H1 (cell line): ENCODE measurements at regions not wholly inside any gene's neighbourhood (a gene's known extent, or its start where the extent isn't known, plus 50 kb on each side); places are given as distances from the start of the nearest gene placed in this dataset.

Source experiments
- CTCF ChIA-PET: fragments of 300-600 bp; sonication (Branson Sonifier 250); formaldehyde crosslinking; loops from one replicate; lab custom pipeline; 2021; ENCODE audit not compliant: partially characterized antibody; lab: Charles Lee
- POLR2A ChIA-PET: fragments of 300-600 bp; sonication (Branson Sonifier 250); formaldehyde crosslinking; loops from one replicate; lab custom pipeline; 2021; ENCODE audit warnings: inconsistent platforms; ENCODE audit not compliant: partially characterized antibody; lab: Charles Lee
- DNase-seq, 2 experiments: peaks; one replicate each; pipeline versions ENCODE4 v3.0.0 to v3.0.0-alpha.2; 2010 to 2022; ENCODE audit warnings: low spot score in 2 of 2, low read depth in 1 of 2, mixed read lengths in 1 of 2
- FAIRE-seq: peaks from 2 replicates; lab custom pipeline; 2011; peaks lifted over from hg19 to GRCh38; lab: Jason Lieb, UNC
- H2AFZ ChIP-seq: 2 replicates; pipeline ENCODE4 v1.8.1; 2012; ENCODE audit warnings: low read length, inconsistent platforms
- H2AK5ac ChIP-seq: 2 replicates; pipeline ENCODE4 v1.6.1; 2013; ENCODE audit warnings: low read depth, low read length
- H2BK120ac ChIP-seq: replicated peaks from 2 replicates; pipeline ENCODE3; 2013; ENCODE audit warnings: low read depth, low read length, inconsistent platforms
- H2BK12ac ChIP-seq: 2 replicates; pipeline ENCODE4 v1.6.1; 2013; ENCODE audit warnings: low read depth, low read length
- H2BK15ac ChIP-seq: 2 replicates; pipeline ENCODE4 v1.6.1; 2013; ENCODE audit warnings: low read length
- H2BK20ac ChIP-seq: 2 replicates; pipeline ENCODE4 v1.6.1; 2013; ENCODE audit warnings: low read length
- H2BK5ac ChIP-seq: 2 replicates; pipeline ENCODE4 v1.6.1; 2013; ENCODE audit warnings: low read depth, low read length
- H3K14ac ChIP-seq: 2 replicates; pipeline ENCODE4 v1.6.1; 2013; ENCODE audit warnings: inconsistent platforms; ENCODE audit not compliant: insufficient read length
- H3K18ac ChIP-seq: 2 replicates; pipeline ENCODE4 v1.6.1; 2013; ENCODE audit warnings: low read length; ENCODE audit errors: extremely low read depth
- H3K23ac ChIP-seq: 2 replicates; pipeline ENCODE4 v1.6.1; 2013; ENCODE audit warnings: inconsistent platforms; ENCODE audit not compliant: insufficient read length
- H3K23me2 ChIP-seq: 2 replicates; pipeline ENCODE4 v1.6.1; 2013; ENCODE audit warnings: low read depth, low read length
- H3K27ac ChIP-seq: 2 replicates; pipeline ENCODE4 v1.6.1; 2011; ENCODE audit warnings: low read depth, low read length, inconsistent platforms
- H3K27me3 ChIP-seq, 4 experiments: replicated peaks in 1 of 4; 1 replicate in 1 of 4; 2 replicates in 3 of 4; pipeline versions ENCODE4 v1.6.1 to v1.8.1; 2011 to 2013; ENCODE audit warnings: low read length in 3 of 4, mild to moderate bottlenecking in 3 of 4, inconsistent platforms in 2 of 4, mixed read lengths in 2 of 4, moderate library complexity in 1 of 4; ENCODE audit not compliant: control insufficient read depth in 3 of 4, insufficient read depth in 3 of 4; ENCODE audit errors: extremely low read depth in 1 of 4
- H3K36me3 ChIP-seq, 4 experiments: 2 replicates each; pipeline versions ENCODE4 v1.6.1 to v1.8.1; 2011 to 2013; ENCODE audit warnings: mild to moderate bottlenecking in 4 of 4, low read length in 3 of 4, moderate library complexity in 2 of 4, control low read depth in 1 of 4, inconsistent platforms in 1 of 4; ENCODE audit not compliant: insufficient read depth in 4 of 4, control insufficient read depth in 2 of 4
- H3K4ac ChIP-seq: replicated peaks from 2 replicates; pipeline ENCODE3; 2013; ENCODE audit warnings: low read length, low read depth, mixed read lengths, inconsistent platforms; ENCODE audit not compliant: insufficient read length
- H3K4me1 ChIP-seq, 4 experiments: replicated peaks in 1 of 4; 1 replicate in 1 of 4; 2 replicates in 3 of 4; pipeline versions ENCODE4 v1.6.1 to v1.8.1; 2011 to 2013; ENCODE audit warnings: low read length in 3 of 4, inconsistent platforms in 2 of 4, mixed read lengths in 1 of 4; ENCODE audit not compliant: insufficient read depth in 4 of 4, control insufficient read depth in 3 of 4
- H3K4me2 ChIP-seq, 2 experiments: 2 replicates each; pipeline versions ENCODE4 v1.6.1 to v1.8.1; 2011 to 2013; ENCODE audit warnings: low read depth in 2 of 2, low read length in 2 of 2, control low read depth in 1 of 2, inconsistent platforms in 1 of 2, mild to moderate bottlenecking in 1 of 2; ENCODE audit not compliant: insufficient read depth in 1 of 2
- H3K4me3 ChIP-seq, 4 experiments: fragments of 200-600, 300-600 bp in 1 of 4; sonication (generic), shearing (Covaris generic), sonication (Bioruptor Twin) in 1 of 4; 2 replicates each; pipeline versions ENCODE4 v1.5.1 to v1.8.1; 2011 to 2016; ENCODE audit warnings: low read length in 4 of 4, low read depth in 3 of 4, control low read depth in 2 of 4, inconsistent platforms in 2 of 4, mild to moderate bottlenecking in 2 of 4, mixed read lengths in 1 of 4, moderate library complexity in 1 of 4; ENCODE audit not compliant: insufficient read depth in 2 of 4; ENCODE audit errors: extremely low read depth in 1 of 4
- H3K56ac ChIP-seq: replicated peaks from 2 replicates; pipeline ENCODE3; 2013; ENCODE audit warnings: low read depth, mild to moderate bottlenecking, mixed read lengths, low read length, inconsistent platforms; ENCODE audit not compliant: insufficient read length
- H3K79me1 ChIP-seq: 2 replicates; pipeline ENCODE4 v1.6.1; 2013; ENCODE audit warnings: low read depth, low read length, control low read depth
- H3K79me2 ChIP-seq, 2 experiments: 2 replicates each; pipeline versions ENCODE4 v1.6.1 to v1.8.1; 2012 to 2013; ENCODE audit warnings: low read length in 2 of 2, mild to moderate bottlenecking in 2 of 2, inconsistent platforms in 1 of 2; ENCODE audit not compliant: insufficient read depth in 2 of 2, control insufficient read depth in 1 of 2
- H3K9ac ChIP-seq, 4 experiments: replicated peaks in 1 of 4; 1 replicate in 1 of 4; 2 replicates in 3 of 4; pipeline versions ENCODE4 v1.6.1 to v1.8.1; 2011 to 2013; ENCODE audit warnings: low read depth in 3 of 4, low read length in 3 of 4, control low read depth in 2 of 4, mild to moderate bottlenecking in 2 of 4, moderate library complexity in 2 of 4, inconsistent platforms in 1 of 4; ENCODE audit errors: extremely low read depth in 1 of 4
- H3K9me3 ChIP-seq, 2 experiments: 2 replicates each; pipeline versions ENCODE4 v1.6.1 to v1.8.1; 2012 to 2013; ENCODE audit warnings: mild to moderate bottlenecking in 2 of 2, moderate library complexity in 2 of 2, control low read depth in 1 of 2, inconsistent platforms in 1 of 2, low read depth in 1 of 2, low read length in 1 of 2, mixed read lengths in 1 of 2; ENCODE audit not compliant: insufficient read depth in 2 of 2
- H4K20me1 ChIP-seq, 2 experiments: replicated peaks in 1 of 2; 2 replicates each; pipeline versions ENCODE3 to v1.8.1; 2011 to 2013; ENCODE audit warnings: inconsistent platforms in 2 of 2, low read length in 2 of 2, mild to moderate bottlenecking in 1 of 2; ENCODE audit not compliant: insufficient read depth in 2 of 2, control insufficient read depth in 1 of 2
- H4K5ac ChIP-seq: 2 replicates; pipeline ENCODE4 v1.6.1; 2013; ENCODE audit warnings: low read length, low read depth, mixed read lengths, inconsistent platforms; ENCODE audit not compliant: insufficient read length
- H4K8ac ChIP-seq: 2 replicates; pipeline ENCODE4 v1.8.0; 2013; ENCODE audit warnings: mild to moderate bottlenecking, moderate library complexity, low read length, inconsistent platforms; ENCODE audit not compliant: insufficient read depth; ENCODE audit errors: extremely low read depth
- H4K91ac ChIP-seq: replicated peaks from 2 replicates; pipeline ENCODE3; 2013; ENCODE audit warnings: low read length, mixed read lengths, inconsistent platforms; ENCODE audit not compliant: insufficient read length
- CBX8 ChIP-seq: fragments of 300-800, 300-1000 bp; sonication (generic); IDR thresholded peaks from 2 replicates; pipeline ENCODE4 v1.7.1; 2016; ENCODE audit warnings: low read depth, low read length, borderline replicate concordance
- CHD1 ChIP-seq: IDR thresholded peaks from 2 replicates; pipeline ENCODE4 v1.6.1; 2012; ENCODE audit warnings: low read depth, low read length, improper control_type of control experiment
- CHD2 ChIP-seq: IDR thresholded peaks from 2 replicates; pipeline ENCODE4 v1.6.1; 2012; ENCODE audit warnings: low read length, improper control_type of control experiment
- EZH2 ChIP-seq: fragments of 200-600 bp; sonication (generic); IDR thresholded peaks from 2 replicates; pipeline ENCODE4 v1.7.1; 2012; ENCODE audit warnings: low read depth, mild to moderate bottlenecking, moderate library complexity, low read length, inconsistent platforms; ENCODE audit not compliant: severe bottlenecking
- FOSL1 ChIP-seq: IDR thresholded peaks from 2 replicates; pipeline ENCODE4 v1.6.1; 2011; ENCODE audit warnings: mild to moderate bottlenecking, low read depth, low read length, moderate library complexity; ENCODE audit not compliant: insufficient read depth
- POLR2AphosphoS5 ChIP-seq: IDR thresholded peaks from 2 replicates; pipeline ENCODE4 v1.6.1; 2011; ENCODE audit warnings: low read depth, low read length
- RFX5 ChIP-seq: IDR thresholded peaks from 2 replicates; pipeline ENCODE4 v1.6.1; 2011; ENCODE audit warnings: low read depth, low read length, improper control_type of control experiment, borderline replicate concordance
- SP2 ChIP-seq: IDR thresholded peaks from 2 replicates; pipeline ENCODE4 v1.6.1; 2012; ENCODE audit warnings: mild to moderate bottlenecking, low read length, inconsistent platforms
- SUZ12 ChIP-seq: fragments of 200-600 bp; sonication (generic); IDR thresholded peaks from 2 replicates; pipeline ENCODE4 v1.6.1; 2012; ENCODE audit warnings: mild to moderate bottlenecking, inconsistent platforms, low read length, moderate library complexity, mixed read lengths
- TAF1 ChIP-seq: IDR thresholded peaks from 2 replicates; pipeline ENCODE4 v1.6.1; 2011; ENCODE audit warnings: mild to moderate bottlenecking, low read depth, low read length
- TEAD4 ChIP-seq: IDR thresholded peaks from 2 replicates; pipeline ENCODE4 v1.6.1; 2012; ENCODE audit warnings: low read depth, low read length, inconsistent platforms, mixed read lengths
- WGBS, 2 experiments: shearing (Covaris generic) in 1 of 2; methylation state at CpG; one replicate each; pipeline versions ENCODE4 v1.1.6 to v1.1.7; 2013 to 2015; ENCODE audit warnings: low lambda C conversion rate in 2 of 2, mixed read lengths in 2 of 2, inconsistent platforms in 1 of 2, low coverage in 1 of 2, missing lambda C conversion rate in 1 of 2; ENCODE audit not compliant: insufficient replicate concordance in 2 of 2, insufficient coverage in 1 of 2, insufficient read length in 1 of 2; ENCODE audit errors: extremely low coverage in 1 of 2, missing lambda C conversion rate in 1 of 2; 5-methylcytosine and 5-hydroxymethylcytosine counted together
- TF ChIP-seq, protein P1 (sequence below): IDR thresholded peaks from 2 replicates; pipeline ENCODE4 v1.6.1; 2012; ENCODE audit warnings: low read length, inconsistent platforms

DNA sequence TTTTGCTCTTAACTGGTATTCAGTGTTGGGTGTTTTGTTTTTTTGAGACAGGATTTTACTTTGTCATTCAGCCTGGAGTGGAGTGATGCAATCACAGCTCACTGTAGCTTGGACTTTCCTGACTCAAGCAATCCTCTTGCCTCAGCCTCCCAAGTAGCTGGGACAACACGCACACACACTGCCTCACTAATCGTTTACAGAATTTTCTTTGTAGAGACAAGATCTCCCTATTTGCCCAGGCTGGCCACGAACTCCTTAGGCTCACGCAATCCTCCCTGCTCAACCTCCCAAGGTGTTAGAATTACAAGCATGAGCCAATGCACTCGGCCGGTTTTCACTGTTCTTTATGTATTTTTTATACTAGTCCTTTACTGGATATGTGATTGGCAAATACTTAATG lies 51.0 kb upstream of the IGLL5 start:
- H3K9ac ChIP-seq: no peak overlapping the region
- no peaks in the 10 kb centered on the region for H3K4me1 ChIP-seq
- H4K8ac ChIP-seq: no peak overlapping the region
- H3K9me3 ChIP-seq: peaks cover 17 to 51% of the 10 kb centered on the region in 2 experiments; a peak in 3 of 4 replicates
- FAIRE-seq (no peak), DNase-seq (no peak)
- ChIA-PET CTCF (no interaction called here), POLR2A (no interaction called here)
- H2BK5ac ChIP-seq: no peak overlapping the region
- no peak overlapping the region for H2BK12ac ChIP-seq
- H2AK5ac ChIP-seq: no peak overlapping the region
- H4K20me1 ChIP-seq: no peaks in the 10 kb centered on the region
- H3K4ac ChIP-seq: no peak overlapping the region
- H3K23ac ChIP-seq: no peak overlapping the region
- WGBS, 2 experiments: 81% methylated on average over 6 of the region's 6 CpGs; no CpG with 5 or more reads in 1 of the 2 experiments
- H3K27me3 ChIP-seq: peaks cover 10 to 49% (median 16%) of the 10 kb centered on the region in 4 experiments
- no peak overlapping the region for H4K91ac ChIP-seq
- no peak overlapping the region for H2AFZ ChIP-seq
- TF ChIP-seq POLR2AphosphoS5: no peak
- no peak for TF ChIP-seq EZH2
- no peak for TF ChIP-seq SUZ12
- no peak for TF ChIP-seq SP2
- no peak for TF ChIP-seq FOSL1
- TF ChIP-seq, protein P1, sequence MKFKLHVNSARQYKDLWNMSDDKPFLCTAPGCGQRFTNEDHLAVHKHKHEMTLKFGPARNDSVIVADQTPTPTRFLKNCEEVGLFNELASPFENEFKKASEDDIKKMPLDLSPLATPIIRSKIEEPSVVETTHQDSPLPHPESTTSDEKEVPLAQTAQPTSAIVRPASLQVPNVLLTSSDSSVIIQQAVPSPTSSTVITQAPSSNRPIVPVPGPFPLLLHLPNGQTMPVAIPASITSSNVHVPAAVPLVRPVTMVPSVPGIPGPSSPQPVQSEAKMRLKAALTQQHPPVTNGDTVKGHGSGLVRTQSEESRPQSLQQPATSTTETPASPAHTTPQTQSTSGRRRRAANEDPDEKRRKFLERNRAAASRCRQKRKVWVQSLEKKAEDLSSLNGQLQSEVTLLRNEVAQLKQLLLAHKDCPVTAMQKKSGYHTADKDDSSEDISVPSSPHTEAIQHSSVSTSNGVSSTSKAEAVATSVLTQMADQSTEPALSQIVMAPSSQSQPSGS: no peak
- no peak for TF ChIP-seq RFX5
- no peak for TF ChIP-seq CBX8
- no peak for TF ChIP-seq TEAD4
- no peak for TF ChIP-seq CHD1
- TF ChIP-seq TAF1: no peak
- TF ChIP-seq CHD2: no peak
- no peak overlapping the region for H3K14ac ChIP-seq
- no peak overlapping the region for H2BK120ac ChIP-seq
- H3K36me3 ChIP-seq: no peaks in the 10 kb centered on the region
- H3K4me2 ChIP-seq: no peak overlapping the region
- no peak overlapping the region for H2BK15ac ChIP-seq
- H3K56ac ChIP-seq: no peak overlapping the region
- H3K27ac ChIP-seq: no peak overlapping the region
- H3K18ac ChIP-seq: no peak overlapping the region
- H3K4me3 ChIP-seq: no peak overlapping the region
- no peaks in the 10 kb centered on the region for H3K79me2 ChIP-seq
- no peak overlapping the region for H4K5ac ChIP-seq
- no peak overlapping the region for H2BK20ac ChIP-seq
- no peaks in the 10 kb centered on the region for H3K23me2 ChIP-seq
- no peaks in the 10 kb centered on the region for H3K79me1 ChIP-seq
